ENCODE measurements at regions not wholly inside any gene's neighbourhood (a gene's known extent, or its start where the extent isn't known, plus 50 kb on each side); places are given as distances from the start of the nearest gene placed in this dataset.

GRCh38 chr21:16367079-16367478 is 637.3 kb downstream of the USP25 start (continued):
- TF ChIP-seq ZNF462 (CRISPR knock-in tag; IDR thresholded peaks at IDR 0.05) = no peak
- TF ChIP-seq ZNF114 (CRISPR knock-in tag; IDR thresholded peaks at IDR 0.05) = no peak
- no peak for TF ChIP-seq EZH2phosphoT487 (IDR thresholded peaks at IDR 0.05; ENCODE audit: unreplicated experiment)

GRCh38 chr21:16370186-16370585 is 640.4 kb downstream of the USP25 start:
- Histone ChIP-seq H2AFZ (no peak overlapping the region), H3K4me1 (ENCODE audit: insufficient read depth) (no peaks in the 10 kb centered on the region), H4K20me1 (replicated peaks; ENCODE audit: insufficient read depth) (no peaks in the 10 kb centered on the region), H3K4me3 (no peak overlapping the region), H3K27ac (ENCODE audit: low read depth) (no peak overlapping the region), H3K4me2 (no peak overlapping the region), H3K79me2 (replicated peaks; ENCODE audit: insufficient read depth) (no peaks in the 10 kb centered on the region), H3K36me3 (ENCODE audit: insufficient read depth) (no peaks in the 10 kb centered on the region), H3K9me2 (ENCODE audit: insufficient read depth) (no peaks in the 10 kb centered on the region), H3K27me3 (ENCODE audit: insufficient read depth) (no peaks in the 10 kb centered on the region), H3F3A (replicated peaks; ENCODE audit: low read depth) (no peaks in the 10 kb centered on the region)
- no peak for ATAC-seq
- no peaks in the 10 kb centered on the region for H3K36me3 Mint-ChIP-seq (ENCODE audit: low read depth)
- no peak for DNase-seq (ENCODE audit: low spot score)
- H3K4me3 Mint-ChIP-seq = no peak overlapping the region
- H3K4me1 Mint-ChIP-seq = no peaks in the 10 kb centered on the region
- no peaks in the 10 kb centered on the region for H3K27me3 Mint-ChIP-seq (ENCODE audit: insufficient read depth, low read depth, poor library complexity)
- H3K9me3 Mint-ChIP-seq = no peaks in the 10 kb centered on the region
- H3K27ac Mint-ChIP-seq = no peak overlapping the region
- TF ChIP-seq CREB1 (CRISPR knock-in tag; IDR thresholded peaks at IDR 0.05; ENCODE audit: low read depth) = no peak
- TF ChIP-seq ZNF462 (CRISPR knock-in tag; IDR thresholded peaks at IDR 0.05) = no peak
- no peak for TF ChIP-seq CTCF (conservative IDR thresholded peaks at IDR 0.05; ENCODE audit: low read depth in 2 of 2)
- no peak for TF ChIP-seq ZNF114 (CRISPR knock-in tag; IDR thresholded peaks at IDR 0.05)
- no peak for TF ChIP-seq NANOG (IDR thresholded peaks at IDR 0.05; ENCODE audit: borderline replicate concordance)
- no peak for TF ChIP-seq ETS1 (IDR thresholded peaks at IDR 0.05)

Data from GM23338 (cell line).